Daoy (cell line): ENCODE measurements at regions not wholly inside any gene's neighbourhood (a gene's known extent, or its start where the extent isn't known, plus 50 kb on each side); places are given as distances from the start of the nearest gene placed in this dataset.
"Not testable (repeated sequence)": the region's sequence is repeated elsewhere in the genome, so short reads cannot be mapped to it uniquely, and the experiment has no call there.

Experiments
- DNase-seq: peaks from one replicate; pipeline ENCODE4 v3.0.0-alpha.2; 2015; ENCODE audit warnings: low read depth

DNA sequence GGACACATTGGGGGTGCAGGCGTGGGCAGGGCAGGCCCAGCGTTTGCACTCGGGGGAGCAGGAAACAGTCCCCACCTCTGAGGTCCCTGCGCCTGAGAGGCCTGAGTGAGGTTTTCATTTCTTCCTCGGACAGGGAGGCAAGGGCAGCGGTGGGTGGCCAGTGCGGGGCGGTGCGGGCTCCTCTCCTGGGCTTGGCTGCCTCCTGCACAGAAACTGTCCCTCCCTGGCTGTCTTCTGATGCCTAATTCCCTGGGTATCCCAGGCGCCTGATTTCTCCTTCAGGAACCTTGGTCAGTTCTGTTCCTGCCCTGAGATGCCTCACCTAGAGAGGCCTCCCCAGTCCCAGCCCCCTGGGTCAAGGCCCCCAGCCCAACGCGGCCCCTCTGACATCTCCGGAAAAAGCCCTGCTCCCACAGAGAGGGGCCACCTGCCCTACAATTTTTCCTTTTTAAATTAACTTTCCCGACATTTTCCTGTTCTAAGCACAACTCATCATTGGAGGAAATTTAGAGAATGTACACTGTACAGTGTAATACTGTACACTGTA is 260.3 kb downstream of the ADGRD1 start:
- DNase-seq = no peak

DNA sequence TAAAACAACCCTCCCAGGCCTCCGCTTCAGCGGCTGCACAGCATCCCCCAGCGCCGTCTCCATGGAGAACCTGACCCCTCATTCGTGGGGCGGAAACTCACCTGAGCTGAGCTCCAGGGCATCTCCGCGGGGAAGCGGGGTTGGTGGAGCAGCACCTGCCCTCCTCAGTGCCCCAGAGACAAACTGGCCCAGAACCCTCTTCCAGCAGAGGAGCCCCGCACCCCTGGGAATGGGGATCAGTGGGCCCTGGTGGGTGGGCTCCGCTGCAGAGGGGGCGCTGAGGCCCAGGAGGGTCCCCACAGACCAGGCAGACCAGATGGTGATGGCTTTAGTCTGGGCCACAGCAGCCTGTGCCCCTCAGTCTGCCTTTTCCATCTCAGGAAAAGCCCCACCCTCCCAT is 261.2 kb downstream of the ADGRD1 start:
- not testable (repeated sequence) for DNase-seq

DNA sequence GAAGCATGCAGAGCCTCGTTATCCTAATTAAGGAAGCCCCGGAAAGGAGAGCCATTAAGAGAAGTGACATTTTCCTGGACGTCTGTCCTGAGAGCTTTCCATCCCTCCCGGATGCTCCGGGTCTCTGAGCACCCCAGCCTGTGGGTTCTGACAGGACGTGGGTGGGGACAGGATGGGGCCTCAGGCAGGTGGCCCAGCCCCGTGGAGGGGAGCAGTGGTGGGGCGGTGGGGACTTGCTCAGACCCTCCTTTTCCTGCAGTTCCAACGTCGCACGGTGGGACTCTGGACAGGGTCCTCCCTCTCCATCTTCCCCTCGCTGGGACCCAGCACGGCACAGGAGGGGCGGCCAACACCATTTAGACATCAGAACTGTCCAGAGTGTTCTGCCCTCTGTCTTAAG is 262.9 kb downstream of the ADGRD1 start:
- DNase-seq = not testable (repeated sequence)

DNA sequence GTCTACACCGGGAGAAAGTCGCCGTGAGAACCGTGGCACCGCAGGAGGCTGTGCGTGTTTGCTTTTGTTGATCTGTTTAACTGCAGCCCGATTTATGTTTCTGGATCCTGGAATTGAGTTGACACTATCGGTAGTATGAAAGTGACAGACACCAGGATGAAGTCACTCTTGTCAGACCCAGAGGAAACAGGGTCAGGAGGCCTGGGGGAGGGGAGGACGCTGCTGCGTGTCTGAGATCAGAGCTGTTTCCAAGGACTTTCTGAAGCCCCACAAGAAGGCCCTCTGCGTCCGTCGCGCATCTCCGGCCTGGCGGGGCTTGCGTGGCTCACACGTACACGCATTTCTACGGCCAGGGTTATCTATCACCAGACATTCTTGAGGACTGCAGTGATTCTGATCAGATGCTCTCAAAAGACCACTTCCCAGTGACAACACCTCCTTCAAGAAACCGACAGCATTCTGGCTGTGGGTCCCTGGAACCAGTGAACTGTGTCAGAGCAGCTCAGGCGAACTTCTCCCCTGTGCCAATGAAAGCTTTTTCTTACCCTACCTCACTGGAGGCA is 263.4 kb downstream of the ADGRD1 start:
- no peak for DNase-seq

DNA sequence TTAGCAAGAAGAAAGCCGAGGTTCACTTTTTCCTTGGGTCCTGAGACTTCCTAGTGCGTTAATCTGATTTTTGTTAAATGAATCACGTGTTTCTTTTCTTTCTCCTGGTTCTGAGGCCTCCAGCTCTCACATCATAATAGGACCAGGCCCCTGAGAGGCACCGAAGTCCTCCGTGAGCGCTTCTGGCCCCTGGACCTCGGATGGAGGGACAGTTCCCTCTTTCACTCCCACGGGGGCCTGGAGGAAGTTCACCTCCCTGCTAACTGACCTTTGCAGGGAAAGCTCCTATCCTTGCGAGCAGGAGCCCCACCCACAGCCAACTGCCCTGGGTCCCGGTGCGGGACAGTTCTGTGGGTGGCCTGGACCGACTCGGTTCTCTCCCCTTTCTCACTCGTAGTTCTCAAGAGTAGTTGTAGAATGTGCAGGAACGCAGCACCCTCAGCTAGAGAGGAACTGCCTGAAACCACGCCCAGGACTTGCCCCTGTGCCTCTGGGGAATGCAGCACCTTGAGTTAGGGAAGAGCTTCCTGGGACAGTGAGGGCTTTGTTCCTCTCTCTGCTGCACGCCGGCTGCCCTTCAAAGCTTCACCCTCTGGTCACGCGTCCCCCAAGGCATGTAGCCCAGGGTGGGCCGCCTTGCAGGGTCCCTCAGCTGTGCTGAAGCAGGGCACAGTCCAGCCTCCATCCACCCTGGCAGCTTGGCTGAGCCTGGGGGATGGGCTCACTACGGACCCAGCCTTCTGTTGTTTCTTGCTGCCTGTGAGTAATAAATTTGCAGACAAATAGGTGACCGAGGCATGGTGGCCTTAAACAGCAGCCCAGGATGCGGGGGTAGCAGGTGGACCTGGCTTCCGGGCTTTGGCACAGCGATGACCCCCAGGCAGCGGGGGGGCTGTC is 264.6 kb downstream of the ADGRD1 start:
- DNase-seq = no peak

DNA sequence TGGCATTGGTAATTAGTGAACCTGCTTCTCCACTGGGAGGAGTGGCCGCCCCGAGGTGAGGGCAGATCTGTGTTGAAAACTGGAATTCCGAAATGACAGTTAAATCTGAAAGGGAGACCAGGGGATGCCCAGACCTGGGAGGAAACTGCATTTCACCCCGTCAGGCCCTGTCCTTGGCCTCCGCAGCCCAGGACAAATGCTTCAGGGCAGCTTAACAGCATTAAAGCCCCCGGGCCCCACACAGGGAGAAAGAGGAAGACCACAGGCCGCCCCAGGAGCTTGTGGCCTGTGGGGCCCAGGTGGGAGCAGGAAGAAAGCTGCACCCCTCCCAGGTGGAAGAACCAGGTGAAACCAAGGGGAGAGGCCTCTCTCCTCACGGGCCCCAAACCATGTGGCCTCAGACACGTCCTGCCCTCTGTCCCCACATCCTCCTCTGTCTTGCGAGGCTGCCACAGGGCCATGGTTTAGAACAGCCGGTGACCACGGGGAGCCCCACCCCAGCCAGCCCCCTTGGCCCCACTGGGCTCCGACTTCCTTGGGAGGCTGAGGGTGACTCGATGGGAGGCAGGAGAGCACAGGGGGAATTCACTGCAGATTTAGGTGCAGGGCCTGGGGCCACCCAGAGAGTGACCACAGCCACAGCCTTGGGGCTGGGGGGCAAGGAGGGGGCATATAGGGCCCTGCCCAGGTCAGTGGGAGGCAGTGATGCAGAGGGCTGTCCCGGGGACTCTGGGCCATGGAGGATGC is 265.4 kb downstream of the ADGRD1 start:
- no peak for DNase-seq

DNA sequence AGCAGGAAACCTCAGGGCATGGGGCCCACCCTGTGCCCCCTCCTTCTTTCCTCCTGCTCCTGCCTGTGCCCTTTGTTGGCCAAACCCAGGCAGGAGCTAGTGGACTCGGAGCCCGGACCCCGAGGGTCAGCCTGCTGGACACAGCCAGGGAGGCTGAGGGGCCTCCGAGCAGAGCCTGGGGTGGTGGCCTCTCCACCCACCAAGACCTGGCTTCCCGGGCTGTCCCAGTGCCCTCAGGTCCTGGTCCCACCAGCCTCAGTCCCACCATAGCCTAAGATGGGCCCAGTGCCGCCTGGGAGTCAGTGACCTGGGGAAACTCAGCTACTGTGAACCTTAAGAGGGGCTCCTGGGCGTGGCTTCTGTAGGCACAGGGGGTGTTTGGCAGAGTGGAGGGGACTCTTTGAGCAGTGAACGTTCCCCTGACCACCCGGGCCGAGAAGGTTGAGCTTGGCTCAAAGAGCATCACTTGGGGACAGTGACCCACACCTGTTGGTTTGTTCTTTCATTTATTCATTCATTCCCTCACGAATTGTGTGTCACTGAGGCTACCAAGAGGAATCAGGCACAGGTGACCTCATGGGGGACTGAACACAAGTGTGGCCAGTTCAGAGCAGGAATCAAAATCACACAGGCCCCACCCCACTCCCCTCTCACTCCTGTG is 266.1 kb downstream of the ADGRD1 start:
- DNase-seq = no peak

DNA sequence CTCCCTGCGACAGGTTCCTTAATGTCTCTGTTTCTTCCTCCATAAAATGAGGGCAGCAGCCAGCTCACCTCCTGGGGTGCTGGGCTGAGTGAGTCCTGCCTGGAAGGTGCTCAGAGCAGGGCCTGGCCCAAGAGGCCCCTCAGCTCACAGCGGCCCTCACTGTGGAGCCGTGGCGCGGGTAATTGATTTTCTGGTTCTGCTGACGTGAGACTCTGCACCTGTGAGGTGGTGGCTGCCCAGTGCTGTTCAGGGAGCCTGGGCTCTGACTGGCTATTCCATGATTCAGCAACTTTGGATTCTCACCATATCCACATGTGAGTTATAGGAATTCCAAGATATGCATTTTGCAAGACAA is 266.6 kb downstream of the ADGRD1 start:
- no peak for DNase-seq

DNA sequence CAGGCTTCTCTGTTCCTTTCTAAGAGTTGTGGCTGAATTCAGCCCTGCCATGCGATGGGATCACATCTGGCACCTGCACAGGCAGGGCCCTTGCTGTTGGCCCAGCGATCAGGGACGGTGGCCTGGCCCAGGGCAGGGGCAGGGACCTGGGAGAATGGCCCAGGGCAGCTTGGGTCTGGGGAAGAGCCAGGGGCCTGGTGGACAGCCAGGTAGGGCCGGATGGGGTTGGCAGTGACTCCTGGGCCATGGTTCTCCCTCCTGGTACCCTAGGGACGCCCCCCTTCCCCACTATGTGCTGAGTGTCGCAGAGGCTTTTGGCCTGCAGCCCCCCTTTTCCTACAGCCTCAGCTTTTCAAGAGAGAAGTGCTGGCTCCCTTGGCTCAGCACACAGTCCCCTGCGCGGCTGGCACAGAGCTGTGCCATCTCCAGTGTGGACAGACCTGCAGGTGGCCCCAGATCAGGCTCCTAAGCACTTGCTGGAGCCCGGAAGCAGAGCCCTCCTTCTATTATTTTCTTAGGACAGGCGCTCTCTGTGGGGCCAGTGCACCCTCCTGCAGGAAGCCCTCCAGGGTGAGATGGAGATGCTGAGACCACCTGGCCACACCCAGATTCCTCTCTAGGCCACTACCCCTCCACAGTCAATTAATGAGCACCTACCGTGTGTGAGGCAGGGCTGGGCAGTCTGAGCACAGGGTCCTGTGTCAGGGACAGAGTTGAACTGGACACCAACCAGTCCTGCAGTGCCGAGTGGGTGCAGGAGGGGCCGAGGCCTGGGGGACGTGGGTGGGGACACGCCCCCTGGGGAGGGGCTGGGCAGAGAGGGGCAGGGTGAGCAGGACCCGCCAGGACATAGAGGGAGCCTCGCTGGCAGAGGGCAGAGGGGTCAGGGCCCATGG is 267.6 kb downstream of the ADGRD1 start:
- no peak for DNase-seq

DNA sequence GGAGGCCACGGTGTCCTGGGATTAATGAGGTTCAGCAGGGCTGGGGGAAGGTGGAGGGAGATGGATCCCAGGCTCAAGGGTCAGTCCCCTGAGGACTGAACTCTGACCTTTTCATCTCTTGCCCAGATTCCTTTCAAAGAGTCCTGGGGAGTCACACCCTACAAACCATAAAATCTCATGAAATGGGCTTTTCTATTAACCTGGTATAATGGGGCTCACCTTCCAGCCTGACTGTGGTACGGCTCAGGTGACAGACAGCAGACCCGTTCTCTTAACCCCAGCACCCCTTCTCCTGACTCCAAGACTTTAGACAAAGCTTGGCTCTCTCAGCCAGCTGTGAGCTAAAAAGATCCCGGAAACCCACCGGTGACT is 268.2 kb downstream of the ADGRD1 start:
- DNase-seq = no peak

DNA sequence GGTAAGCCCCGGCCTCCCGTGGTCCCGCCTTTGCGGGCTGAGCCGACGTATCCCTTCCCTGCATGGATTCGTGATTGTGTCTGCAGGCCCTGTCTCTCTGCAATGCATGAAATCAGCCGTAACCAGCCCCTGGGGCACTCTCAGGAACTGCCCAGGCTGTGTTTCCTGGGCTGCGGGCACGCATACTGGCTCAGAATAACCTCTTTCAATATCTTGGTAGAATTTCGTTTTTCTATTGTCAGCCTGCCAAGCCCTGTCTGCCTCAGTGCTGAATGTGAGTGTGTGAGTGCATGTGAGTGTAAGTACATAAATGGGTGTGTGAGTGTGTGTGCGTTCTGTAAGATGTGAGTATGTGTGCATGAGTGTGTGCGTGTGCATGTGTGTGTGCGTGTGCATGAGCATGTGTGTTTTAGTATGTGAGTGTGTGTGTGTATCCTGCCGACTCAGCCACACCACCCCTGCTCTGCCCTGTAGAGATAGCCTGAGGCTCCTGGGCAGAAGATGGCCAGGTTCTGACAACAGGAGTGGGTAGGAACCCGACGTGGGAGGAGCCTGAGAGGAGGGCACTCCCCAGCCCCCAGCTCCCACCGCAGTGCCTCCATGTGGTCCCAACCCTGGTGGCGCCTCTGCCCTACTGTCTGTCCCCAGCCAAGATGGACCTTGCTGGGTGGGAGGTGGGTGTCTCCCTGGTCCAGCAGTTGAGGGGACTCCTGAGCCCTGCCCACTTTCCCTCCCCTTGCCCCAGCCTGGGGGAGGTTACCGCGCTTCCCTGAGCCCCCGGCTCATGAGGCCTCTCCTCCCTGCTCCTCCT is 268.8 kb downstream of the ADGRD1 start:
- peak; percentile 78 for DNase-seq

DNA sequence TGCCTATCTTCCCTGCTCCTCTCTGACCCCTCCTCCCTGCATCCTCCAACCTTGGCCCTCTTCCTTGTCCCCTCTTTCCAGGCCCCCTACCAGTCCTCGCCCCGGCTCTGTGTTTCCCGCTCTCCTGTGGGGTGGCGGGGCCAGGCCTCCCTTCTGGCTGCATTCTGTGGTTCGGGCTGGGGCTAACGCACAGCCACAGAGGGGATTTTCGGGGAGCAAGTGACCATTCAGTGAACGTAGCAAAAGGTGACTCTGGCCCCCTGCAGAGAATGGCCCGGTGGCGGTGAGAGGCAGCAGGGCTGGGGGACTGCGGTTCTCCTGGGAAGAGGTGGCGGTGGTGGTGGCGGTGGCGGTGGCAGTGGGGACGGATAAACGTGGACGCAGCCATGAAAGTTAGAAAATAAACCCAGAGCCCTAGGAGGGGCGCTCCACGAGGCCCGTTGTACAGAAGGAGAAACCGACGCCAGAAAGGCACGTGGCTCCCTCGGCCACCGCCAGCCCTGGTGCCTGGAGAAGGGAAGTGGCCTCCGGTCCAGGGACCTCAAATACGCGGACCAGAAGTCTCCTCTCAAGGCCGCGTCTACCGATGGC is 269.6 kb downstream of the ADGRD1 start:
- DNase-seq = no peak

DNA sequence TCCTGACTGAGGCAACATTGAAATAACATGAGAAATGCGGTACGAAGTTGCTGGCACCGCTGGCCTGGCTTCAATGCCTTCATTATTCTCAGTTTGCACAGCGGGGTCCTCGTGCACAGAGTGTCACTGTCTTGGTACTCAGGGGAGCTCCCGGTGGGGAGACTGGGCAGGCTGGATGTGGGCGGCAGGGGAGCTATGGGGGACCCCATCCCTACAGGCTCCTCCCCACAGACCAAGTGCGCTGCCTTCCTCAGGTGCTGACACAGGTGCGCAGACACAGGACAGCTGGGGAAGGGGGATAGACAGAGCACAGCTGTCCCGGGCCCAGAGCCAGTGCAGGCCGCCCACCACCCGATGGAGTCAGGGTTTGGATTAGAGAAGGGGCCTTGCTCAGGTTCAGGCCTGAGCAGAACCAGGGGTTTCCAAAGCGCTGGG is 270.1 kb downstream of the ADGRD1 start:
- DNase-seq = no peak

DNA sequence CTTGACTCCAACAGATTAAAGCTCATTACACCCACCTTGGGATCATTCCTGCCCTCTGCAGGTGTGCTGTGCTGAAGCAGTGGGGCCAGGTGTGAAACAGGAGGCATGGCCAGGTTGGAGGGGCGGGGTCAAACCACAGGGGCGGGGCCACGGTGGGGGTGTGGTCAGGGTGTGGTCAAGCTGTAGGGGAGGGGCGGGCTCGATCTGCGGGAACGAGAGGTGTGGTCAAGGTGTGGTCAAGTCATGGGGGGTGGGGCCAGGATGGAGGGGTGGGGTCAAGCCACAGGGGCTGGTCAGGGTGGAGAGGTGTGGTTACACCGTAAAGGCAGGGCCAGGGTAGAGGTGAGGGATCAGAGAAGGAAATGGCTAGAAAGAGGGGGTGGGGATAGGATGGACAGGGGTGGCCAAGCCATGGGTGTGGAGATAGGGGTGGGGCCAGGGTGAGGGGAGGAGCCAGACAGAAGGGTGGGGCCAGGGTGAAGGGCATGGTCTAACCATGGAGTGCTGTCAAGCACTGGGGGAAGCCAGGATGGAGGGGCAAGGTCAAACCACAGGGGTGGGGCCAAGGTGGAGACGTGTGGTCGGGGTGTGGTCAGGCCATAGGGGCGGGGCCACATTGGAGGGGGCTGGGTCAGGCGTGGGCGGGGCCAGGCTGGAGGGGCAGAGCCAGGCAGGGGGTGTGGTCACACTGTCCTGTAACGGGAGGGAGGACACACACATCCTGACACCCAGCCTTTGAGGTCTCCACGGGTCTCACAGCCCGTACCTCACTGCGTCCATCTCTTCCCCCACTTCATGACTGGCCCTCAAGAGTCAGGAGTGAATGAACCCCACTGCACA is 270.7 kb downstream of the ADGRD1 start:
- peak; percentile 44 for DNase-seq

DNA sequence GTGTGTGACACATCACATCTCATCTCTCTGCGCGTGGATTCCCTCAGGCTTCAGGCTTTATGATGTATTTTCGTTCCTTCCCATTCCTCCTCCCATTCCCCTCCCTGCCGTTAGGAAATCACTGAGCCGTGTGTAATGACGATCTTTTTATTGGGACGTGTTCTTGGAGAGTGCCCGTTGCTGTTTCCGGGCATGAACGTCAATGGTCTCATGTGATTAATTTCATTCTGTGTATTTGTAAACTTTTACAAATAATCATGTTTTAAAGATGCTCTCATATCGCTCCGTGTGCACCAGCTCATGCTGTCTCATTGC is 271.3 kb downstream of the ADGRD1 start:
- not testable (repeated sequence) for DNase-seq

DNA sequence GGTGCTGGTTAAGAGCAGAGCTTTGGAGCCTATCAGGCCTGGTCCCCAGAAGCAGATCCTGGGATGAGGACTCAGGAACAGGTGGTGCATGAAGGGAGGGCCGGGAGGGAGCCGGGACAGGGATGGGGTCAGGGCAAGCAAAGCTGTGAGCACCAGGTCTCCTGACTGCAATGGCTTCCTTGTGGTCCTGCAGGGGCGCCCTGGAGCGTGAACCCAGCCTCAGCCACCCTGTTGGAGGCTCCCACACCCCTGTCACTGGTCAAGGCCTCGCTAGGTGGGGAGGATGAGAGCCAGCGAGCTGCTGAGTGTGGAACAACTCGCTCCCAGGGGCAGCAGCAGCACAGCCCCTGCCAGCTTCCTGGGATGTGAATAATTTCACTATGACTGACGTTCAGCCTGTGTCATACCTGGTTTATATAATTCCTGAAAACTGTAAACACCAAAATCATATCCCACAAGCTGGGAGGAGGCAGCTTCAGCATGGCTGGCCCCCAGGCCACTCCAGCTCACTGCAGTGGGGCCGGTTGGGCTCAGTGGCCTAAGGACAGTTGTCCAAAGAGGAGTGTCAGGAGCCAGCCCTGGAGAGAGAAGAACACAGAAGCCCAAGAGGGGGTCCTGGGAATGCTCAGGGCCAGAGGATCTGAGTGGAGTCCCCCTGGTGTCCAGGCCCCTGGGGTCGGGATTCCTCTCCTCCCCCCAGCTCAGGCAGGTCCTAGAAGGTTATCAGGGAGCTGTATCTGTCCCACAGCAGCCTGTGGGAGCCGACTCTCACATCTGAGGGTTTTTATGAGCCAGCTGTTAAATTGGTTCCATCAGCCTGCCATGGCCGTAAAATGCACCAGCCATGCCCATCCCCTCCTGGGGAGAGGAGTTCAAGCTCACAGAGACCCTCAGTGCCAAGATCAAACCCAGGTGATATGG is 272.9 kb downstream of the ADGRD1 start:
- DNase-seq = no peak

DNA sequence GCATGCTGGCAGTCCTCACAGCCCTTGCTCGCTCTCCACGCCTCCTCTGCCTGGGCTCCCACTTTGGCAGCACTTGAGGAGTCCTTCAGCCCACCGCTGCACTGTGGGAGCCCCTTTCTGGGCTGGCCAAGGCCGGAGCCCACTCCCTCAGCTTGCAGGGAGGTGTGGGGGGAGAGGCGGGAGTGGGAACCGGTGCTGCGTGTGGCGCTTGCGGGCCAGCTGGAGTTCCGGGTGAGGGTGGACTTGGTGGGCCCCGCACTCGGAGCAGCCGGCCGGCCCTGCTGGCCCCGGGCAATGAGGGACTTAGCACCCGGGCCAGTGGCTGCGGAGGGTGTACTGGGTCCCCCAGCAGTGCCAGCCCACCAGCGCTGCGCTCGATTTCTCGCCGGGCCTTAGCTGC is 273.9 kb downstream of the ADGRD1 start:
- not testable (repeated sequence) for DNase-seq

DNA sequence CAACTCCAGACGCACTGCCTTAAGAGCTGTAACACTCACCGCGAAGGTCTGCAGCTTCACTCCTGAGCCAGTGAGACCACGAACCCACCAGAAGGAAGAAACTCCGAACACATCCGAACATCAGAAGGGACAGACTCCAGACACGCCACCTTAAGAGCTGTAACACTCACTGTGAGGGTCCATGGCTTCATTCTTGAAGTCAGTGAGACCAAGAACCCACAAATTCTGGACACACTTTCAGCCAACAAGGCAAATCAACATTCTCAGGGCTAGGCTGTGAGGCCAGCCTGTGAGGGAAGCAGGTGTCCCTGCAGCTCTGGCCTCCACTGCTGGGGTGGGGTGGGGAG is 275.3 kb downstream of the ADGRD1 start:
- not testable (repeated sequence) for DNase-seq
